ENCODE measurements at regions not wholly inside any gene's neighbourhood (a gene's known extent, or its start where the extent isn't known, plus 50 kb on each side); places are given as distances from the start of the nearest gene placed in this dataset.

GRCh38 chr15:39407116-39407515 lies 173.8 kb upstream of the THBS1 start:
- Histone ChIP-seq H4K20me1 (replicated peaks; ENCODE audit: control insufficient read depth, extremely low read depth, insufficient read depth, low read length) (no peaks in the 10 kb centered on the region), H3K4me2 (ENCODE audit: insufficient read depth, low read length) (no peak overlapping the region), H3K36me3 (ENCODE audit: control insufficient read depth in 2 of 2, extremely low read depth in 1 of 2, insufficient read depth in 2 of 2, low read length in 2 of 2) (no peaks in the 10 kb centered on the region), H3K79me2 (ENCODE audit: control insufficient read depth, insufficient read depth, low read length) (no peaks in the 10 kb centered on the region), H3K4me1 (ENCODE audit: control insufficient read depth, extremely low read depth, insufficient read depth, low read length) (peaks cover 21% of the 10 kb centered on the region), H3K27me3 (ENCODE audit: control insufficient read depth in 2 of 2, insufficient read depth in 2 of 2, low read length in 2 of 2) (no peaks in the 10 kb centered on the region), H3K9me1 (replicated peaks; ENCODE audit: control insufficient read depth, extremely low read depth, insufficient read depth, low read length) (no peaks in the 10 kb centered on the region), H2AFZ (ENCODE audit: low read depth, low read length) (no peak overlapping the region), H3K9me3 (replicated peaks; ENCODE audit: control insufficient read depth, insufficient read depth, low read length) (no peaks in the 10 kb centered on the region), H3K9ac (replicated peaks; ENCODE audit: extremely low read depth, insufficient read depth, low read length) (no peak overlapping the region), H3K4me3 (replicated peaks in 1 of 3; ENCODE audit: insufficient read depth in 1 of 3, low read depth in 1 of 3, low read length in 3 of 3) (no peak overlapping the region), H3K27ac (ENCODE audit: insufficient read depth, low read depth, low read length) (no peak overlapping the region)
- intact Hi-C loops (cut with micrococcal nuclease), result no loop called here
- no TSS peak for BruUV-seq (replicated peaks)
- dilution Hi-C loops (cut with MboI; ENCODE audit: extremely low pct_ligation_motif_present, low sequenced_read_pairs), result no loop called here
- POLR2A ChIA-PET, result no interaction called here
- FAIRE-seq, result no peak
- no peak for DNase-seq (ENCODE audit: low read depth, low spot score)
- TF ChIP-seq EZH2 (IDR thresholded peaks at IDR 0.05; ENCODE audit: borderline replicate concordance, low read depth, low read length, severe bottlenecking) (no peak), POLR2AphosphoS5 (IDR thresholded peaks at IDR 0.05; ENCODE audit: insufficient read depth, low read depth, low read length) (no peak), FOS (IDR thresholded peaks at IDR 0.05; ENCODE audit: borderline replicate concordance, insufficient read depth, low read length) (no peak), JUN (IDR thresholded peaks at IDR 0.05; ENCODE audit: borderline replicate concordance, insufficient read depth, insufficient read length, low read depth) (no peak), CTCF (IDR thresholded peaks at IDR 0.05; ENCODE audit: extremely low read depth in 1 of 2, insufficient read depth in 1 of 2, low read depth in 1 of 2, low read length in 2 of 2) (no peak), MAX (IDR thresholded peaks at IDR 0.05; ENCODE audit: insufficient read depth, insufficient read length) (no peak), MYC (IDR thresholded peaks at IDR 0.05; ENCODE audit: low read depth, low read length) (no peak), GATA2 (IDR thresholded peaks at IDR 0.05; ENCODE audit: insufficient read depth, insufficient read length, low read depth, low read length) (no peak), POLR2A (IDR thresholded peaks at IDR 0.05; ENCODE audit: low read depth, low read length) (no peak)
- CTCF ChIA-PET, result no interaction called here

Data from endothelial cell of umbilical vein (primary cell).